Choroid plexus epithelial cell (primary cell): ENCODE measurements at regions not wholly inside any gene's neighbourhood (a gene's known extent, or its start where the extent isn't known, plus 50 kb on each side); places are given as distances from the start of the nearest gene placed in this dataset.

Source experiments
- DNase-seq: peaks from one replicate; pipeline ENCODE4 v3.0.0-alpha.2; 2010; ENCODE audit warnings: low read depth
- H3K4me3 ChIP-seq: 2 replicates; pipeline ENCODE4 v1.5.1; 2011; ENCODE audit warnings: low read depth, mild to moderate bottlenecking, control low read depth, low read length, moderate library complexity
- TF ChIP-seq, protein P1 (sequence below): conservative IDR thresholded peaks from 2 replicates; pipeline ENCODE4 v1.5.1; 2011; ENCODE audit warnings: low read depth, mild to moderate bottlenecking, control low read depth, inconsistent platforms, low read length, moderate library complexity

DNA sequence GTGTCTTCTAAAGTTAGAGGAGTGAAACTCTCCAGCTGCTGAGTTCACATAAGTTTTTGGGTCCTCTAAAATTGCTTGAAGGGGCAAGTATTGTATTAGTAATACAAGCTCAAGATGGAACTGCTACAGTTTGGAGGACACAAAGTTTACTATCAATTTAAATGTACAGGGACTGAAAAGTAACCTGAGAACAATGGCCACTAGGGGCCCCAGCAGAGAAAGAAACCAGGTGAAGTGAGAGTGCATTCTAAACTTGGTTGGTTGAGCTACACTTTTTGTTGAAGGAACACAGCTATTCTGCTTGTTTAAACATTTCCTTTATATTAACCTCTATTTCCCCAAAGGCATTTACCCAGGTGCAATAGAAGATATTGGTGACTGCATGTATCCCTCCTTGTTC is 755.5 kb downstream of the GBE1 start:
- TF ChIP-seq, protein P1, sequence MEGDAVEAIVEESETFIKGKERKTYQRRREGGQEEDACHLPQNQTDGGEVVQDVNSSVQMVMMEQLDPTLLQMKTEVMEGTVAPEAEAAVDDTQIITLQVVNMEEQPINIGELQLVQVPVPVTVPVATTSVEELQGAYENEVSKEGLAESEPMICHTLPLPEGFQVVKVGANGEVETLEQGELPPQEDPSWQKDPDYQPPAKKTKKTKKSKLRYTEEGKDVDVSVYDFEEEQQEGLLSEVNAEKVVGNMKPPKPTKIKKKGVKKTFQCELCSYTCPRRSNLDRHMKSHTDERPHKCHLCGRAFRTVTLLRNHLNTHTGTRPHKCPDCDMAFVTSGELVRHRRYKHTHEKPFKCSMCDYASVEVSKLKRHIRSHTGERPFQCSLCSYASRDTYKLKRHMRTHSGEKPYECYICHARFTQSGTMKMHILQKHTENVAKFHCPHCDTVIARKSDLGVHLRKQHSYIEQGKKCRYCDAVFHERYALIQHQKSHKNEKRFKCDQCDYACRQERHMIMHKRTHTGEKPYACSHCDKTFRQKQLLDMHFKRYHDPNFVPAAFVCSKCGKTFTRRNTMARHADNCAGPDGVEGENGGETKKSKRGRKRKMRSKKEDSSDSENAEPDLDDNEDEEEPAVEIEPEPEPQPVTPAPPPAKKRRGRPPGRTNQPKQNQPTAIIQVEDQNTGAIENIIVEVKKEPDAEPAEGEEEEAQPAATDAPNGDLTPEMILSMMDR, result peak; percentile 42
- no peak overlapping the region for H3K4me3 ChIP-seq
- DNase-seq, result peak; percentile 13

DNA sequence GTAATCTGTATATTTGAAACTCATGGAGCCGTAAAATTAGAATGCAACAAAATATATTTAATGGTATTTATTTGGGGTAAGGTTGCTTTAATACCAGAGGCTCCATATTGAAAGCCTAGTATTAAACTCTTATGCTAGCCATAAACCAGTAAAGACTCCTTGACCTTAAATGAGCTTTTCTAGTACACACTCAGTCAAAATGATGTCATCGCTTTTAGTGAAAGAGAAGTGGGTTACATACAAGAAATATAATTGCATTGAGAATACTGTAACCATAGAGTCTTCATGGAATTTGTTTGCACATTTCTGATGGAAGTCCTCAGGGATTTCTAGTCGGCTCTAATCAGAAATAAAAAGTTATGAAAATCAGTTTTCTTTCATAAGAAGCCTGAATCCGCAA is 757.6 kb downstream of the GBE1 start:
- no peak overlapping the region for H3K4me3 ChIP-seq
- no peak for DNase-seq
- TF ChIP-seq, protein P1, result no peak

DNA sequence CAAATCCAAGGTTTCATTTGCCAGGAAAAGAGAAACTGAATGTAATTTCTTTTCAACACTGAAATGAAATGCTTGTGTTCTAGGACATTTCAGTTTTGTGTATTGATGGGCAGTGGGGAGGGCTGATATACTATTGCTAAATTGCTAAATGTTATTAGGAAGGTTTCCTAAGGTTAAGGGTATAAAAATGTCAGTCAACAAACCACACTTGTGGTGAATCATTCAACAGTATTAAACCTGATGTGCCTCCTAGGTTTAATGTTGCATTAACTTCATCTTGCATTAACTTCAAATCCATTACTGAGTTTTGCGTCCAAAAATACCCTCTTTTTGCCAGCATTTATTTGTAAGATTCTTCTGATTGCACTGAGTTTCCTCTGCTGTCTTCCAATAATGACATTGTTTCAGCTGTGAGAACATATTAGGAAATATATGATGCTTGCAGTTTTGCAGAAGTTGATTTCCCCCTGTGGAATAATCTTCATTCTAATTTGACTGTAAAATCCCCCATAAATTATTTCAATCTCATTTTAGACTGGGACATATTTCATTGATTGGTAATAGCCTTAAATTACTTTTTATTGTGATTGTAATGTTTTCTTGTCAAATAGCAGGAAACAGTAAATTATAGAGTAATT is 758.3 kb downstream of the GBE1 start:
- H3K4me3 ChIP-seq, result no peak overlapping the region
- no peak for DNase-seq
- TF ChIP-seq, protein P1, result no peak

DNA sequence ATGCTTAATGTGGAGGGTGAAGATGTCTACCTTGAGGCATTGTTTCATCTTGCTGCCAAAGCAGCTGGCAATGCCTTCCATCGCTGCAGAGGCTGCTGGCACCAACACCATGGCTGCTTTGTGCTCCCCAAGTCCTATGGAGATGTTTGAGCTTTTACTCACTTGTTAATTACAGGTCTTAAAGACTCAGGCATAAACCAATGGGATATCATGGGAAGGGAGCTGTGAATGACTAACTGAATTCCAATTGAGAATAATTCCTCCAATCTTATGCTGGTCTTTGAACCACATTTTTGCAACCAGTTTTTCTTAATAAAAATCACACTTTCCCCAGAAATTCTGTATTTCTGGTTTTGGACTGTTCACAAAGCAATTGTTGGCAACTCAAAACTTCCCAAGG is 762.0 kb downstream of the GBE1 start:
- DNase-seq, result no peak
- H3K4me3 ChIP-seq, result no peak overlapping the region
- TF ChIP-seq, protein P1, result no peak

DNA sequence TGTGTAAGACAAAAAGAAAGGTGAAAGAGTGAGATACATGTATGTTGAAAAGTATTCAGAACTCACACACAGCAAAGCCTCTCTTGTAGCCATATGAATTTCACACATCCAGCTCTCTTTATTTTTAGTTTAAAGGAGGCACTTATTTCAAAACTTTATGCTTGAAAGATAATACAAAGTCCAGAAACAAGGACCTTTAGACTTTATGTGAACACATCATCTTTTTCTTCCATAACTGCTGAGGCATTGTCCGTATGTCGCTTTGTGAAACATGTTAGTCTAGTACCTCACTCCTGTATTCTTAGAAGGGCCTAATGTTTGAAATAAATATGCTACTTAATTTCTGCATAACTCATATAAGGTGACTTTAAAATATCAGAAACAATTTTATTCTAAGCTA is 763.4 kb downstream of the GBE1 start:
- TF ChIP-seq, protein P1, result no peak
- no peak overlapping the region for H3K4me3 ChIP-seq
- DNase-seq, result no peak

DNA sequence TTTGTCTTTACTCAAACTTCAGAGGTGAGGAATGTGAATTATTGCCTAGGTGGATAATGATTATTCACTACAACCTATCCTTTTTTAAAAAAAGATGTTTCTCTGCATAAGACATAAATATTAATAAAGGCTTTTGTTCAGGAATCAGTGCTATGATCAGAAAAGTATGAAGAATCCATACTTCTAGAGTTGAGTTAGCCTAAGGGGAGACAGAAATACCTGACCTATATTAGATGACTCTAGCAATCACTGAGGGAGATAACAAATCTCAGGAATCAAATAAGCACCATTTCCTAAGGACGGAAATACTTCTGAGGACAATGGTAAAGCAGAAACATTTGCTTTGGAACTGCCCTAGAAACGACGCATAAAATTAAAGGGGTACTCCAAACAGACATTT is 763.8 kb downstream of the GBE1 start:
- TF ChIP-seq, protein P1, result no peak
- DNase-seq, result no peak
- no peak overlapping the region for H3K4me3 ChIP-seq

DNA sequence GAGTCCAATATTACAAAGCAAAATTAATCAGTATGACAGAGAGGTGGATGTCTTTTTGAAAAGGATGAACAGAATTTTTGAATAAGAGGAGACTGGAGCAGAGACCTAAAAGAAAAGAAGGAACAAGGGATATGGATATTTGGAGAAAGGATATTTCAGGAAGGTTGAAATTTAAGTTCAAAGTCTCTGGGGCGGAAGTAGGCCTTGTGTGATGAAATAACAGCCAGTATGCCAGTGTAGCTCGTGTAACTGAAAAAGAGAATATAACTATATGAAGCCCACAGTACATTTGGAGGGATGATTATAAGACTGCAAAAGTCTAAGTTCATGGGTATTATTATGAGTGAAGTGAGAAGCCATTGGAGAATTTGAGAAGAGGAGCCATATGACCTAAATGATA is 766.7 kb downstream of the GBE1 start:
- TF ChIP-seq, protein P1, result no peak
- no peak overlapping the region for H3K4me3 ChIP-seq
- no peak for DNase-seq
